CD4-positive, alpha-beta T cell (primary cell): ENCODE measurements at regions not wholly inside any gene's neighbourhood (a gene's known extent, or its start where the extent isn't known, plus 50 kb on each side); places are given as distances from the start of the nearest gene placed in this dataset.

Experiments used
- ATAC-seq: fragments of 200-7000 bp; cut with Tn5 transposase; one replicate; pipeline ENCODE4 v1.10.0; 2022; ENCODE audit warnings: mild to moderate bottlenecking; ENCODE audit not compliant: poor library complexity
- CTCF ChIA-PET: fragments of 350-600 bp; sonication (Branson Sonifier 250); formaldehyde crosslinking; loops from one replicate; lab custom pipeline; 2021; ENCODE audit warnings: antibody characterized with exemption, inconsistent platforms; lab: Charles Lee
- POLR2A ChIA-PET: fragments of 350-600 bp; sonication (Branson Sonifier 250); formaldehyde crosslinking; loops from one replicate; lab custom pipeline; 2021; ENCODE audit warnings: antibody characterized with exemption, inconsistent platforms; lab: Charles Lee
- DNase-seq, 14 experiments: peaks; one replicate each; pipeline ENCODE4 v3.0.0-alpha.2; 2013 to 2020; ENCODE audit warnings: mixed read lengths in 2 of 14
- H3K27ac ChIP-seq, 2 donors: one replicate each; pipeline versions ENCODE4 v1.5.1 to v1.7.0; 2013; ENCODE audit warnings: low read length in 2 of 2, low read depth in 1 of 2, mild to moderate bottlenecking in 1 of 2
- H3K27me3 ChIP-seq, 2 experiments: 1 replicate in 1 of 2; 2 replicates in 1 of 2; pipeline versions ENCODE4 v1.6.1 to v1.7.0; 2013; ENCODE audit warnings: low read length in 2 of 2, control low read depth in 1 of 2, mild to moderate bottlenecking in 1 of 2, moderate library complexity in 1 of 2; ENCODE audit not compliant: insufficient read depth in 2 of 2, control insufficient read depth in 1 of 2
- H3K36me3 ChIP-seq: one replicate; pipeline ENCODE4 v1.6.1; 2013; ENCODE audit warnings: low read length, control low read depth; ENCODE audit not compliant: insufficient read depth
- H3K4me1 ChIP-seq: one replicate; pipeline ENCODE4 v1.6.1; 2013; ENCODE audit warnings: low read length, control low read depth; ENCODE audit not compliant: insufficient read depth
- H3K4me3 ChIP-seq: one replicate; pipeline ENCODE4 v1.5.1; 2013; ENCODE audit warnings: mild to moderate bottlenecking, low read length, moderate library complexity
- H3K9me3 ChIP-seq, 2 experiments: 1 replicate in 1 of 2; 2 replicates in 1 of 2; pipeline versions ENCODE4 v1.6.1 to v1.7.0; 2013; ENCODE audit warnings: low read length in 2 of 2, mild to moderate bottlenecking in 2 of 2, control low read depth in 1 of 2, moderate library complexity in 1 of 2; ENCODE audit not compliant: control insufficient read depth in 1 of 2, insufficient read depth in 1 of 2
- H3K27ac Mint-ChIP-seq: one replicate; pipeline ENCODE4 v1.8.0; 2020; ENCODE audit warnings: mixed read lengths
- H3K27me3 Mint-ChIP-seq: one replicate; pipeline ENCODE4 v1.8.0; 2021; ENCODE audit warnings: mixed read lengths
- H3K36me3 Mint-ChIP-seq: one replicate; pipeline ENCODE4 v1.8.0; 2021; ENCODE audit warnings: low read depth, mixed read lengths
- H3K4me1 Mint-ChIP-seq: one replicate; pipeline ENCODE4 v1.8.0; 2021; ENCODE audit warnings: low read depth, mixed read lengths
- H3K4me3 Mint-ChIP-seq: one replicate; pipeline ENCODE4 v1.8.0; 2020; ENCODE audit warnings: mild to moderate bottlenecking, mixed read lengths
- H3K9me3 Mint-ChIP-seq: one replicate; pipeline ENCODE4 v1.8.0; 2020; ENCODE audit warnings: mixed read lengths
- CTCF ChIP-seq: fragments of 200-600 bp; IDR thresholded peaks from one replicate; pipeline ENCODE4 v1.8.0; 2022; ENCODE audit warnings: antibody characterized with exemption, mild to moderate bottlenecking
- intact Hi-C, 2 experiments: fragments of 100-400 bp; cut with DNase I in 1 of 2; cut with micrococcal nuclease in 1 of 2; formaldehyde crosslinking; loops; one replicate each; pipeline versions ENCODE4 v1.15.1 to v1.9.0; 2023 to 2025; cut with DNase I, micrococcal nuclease

- Histone ChIP-seq H3K36me3 (no peaks in the 10 kb centered on the region), H3K27ac (no peak overlapping the region), H3K9me3 (no peaks in the 10 kb centered on the region), H3K4me3 (peak overlapping the region; percentile 41), H3K4me1 (no peaks in the 10 kb centered on the region), H3K27me3 (no peaks in the 10 kb centered on the region)
- Mint-ChIP-seq H3K9me3 (no peaks in the 10 kb centered on the region), H3K36me3 (no peaks in the 10 kb centered on the region), H3K4me1 (peaks cover 15% of the 10 kb centered on the region), H3K27ac (peak overlapping the region; percentile 15), H3K4me3 (peak overlapping the region; percentile 87), H3K27me3 (no peaks in the 10 kb centered on the region)
- ChIA-PET CTCF (no interaction called here), POLR2A (interaction anchor here (1.0 kb wide), 1 partner anchor 63 kb away, joined by 3 read pairs; no protein-coding TSS in a partner anchor)
- DNase-seq = peak in 4 of 14 experiments; percentile 9 to 79 (median 54)
- intact Hi-C loops = no loop called here
- no peak for TF ChIP-seq CTCF
- peak; percentile 69 for ATAC-seq
Observed at GRCh38 chr12:127083008-127083949, 1183.7 kb upstream of the TMEM132C start.

- intact Hi-C loops = loop anchor here (10.0 kb wide), 2 partner anchors 574 to 584 kb away; no protein-coding TSS in a partner anchor
- peaks cover 8% of the 10 kb centered on the region for H3K27me3 Mint-ChIP-seq
- CTCF ChIA-PET = no interaction called here
- no peaks in the 10 kb centered on the region for H3K36me3 Mint-ChIP-seq
- H3K4me1 ChIP-seq = no peaks in the 10 kb centered on the region
- no peak overlapping the region for H3K27ac Mint-ChIP-seq
- no peaks in the 10 kb centered on the region for H3K27me3 ChIP-seq
- POLR2A ChIA-PET = no interaction called here
- ATAC-seq (no peak), DNase-seq (no peak)
- no peaks in the 10 kb centered on the region for H3K4me1 Mint-ChIP-seq
- H3K27ac ChIP-seq = no peak overlapping the region
- no peaks in the 10 kb centered on the region for H3K9me3 Mint-ChIP-seq
- no peak for TF ChIP-seq CTCF
- H3K9me3 ChIP-seq = no peaks in the 10 kb centered on the region
- no peak overlapping the region for H3K4me3 Mint-ChIP-seq
- no peaks in the 10 kb centered on the region for H3K36me3 ChIP-seq
- no peak overlapping the region for H3K4me3 ChIP-seq
Observed at GRCh38 chr12:127101076-127101475, 1165.9 kb upstream of the TMEM132C start.

- Mint-ChIP-seq H3K9me3 (no peaks in the 10 kb centered on the region), H3K36me3 (no peaks in the 10 kb centered on the region), H3K27ac (no peak overlapping the region), H3K4me1 (no peaks in the 10 kb centered on the region), H3K27me3 (peaks cover 30% of the 10 kb centered on the region), H3K4me3 (no peak overlapping the region)
- intact Hi-C loops = loop anchor here (10.0 kb wide), 2 partner anchors 569 to 579 kb away; no protein-coding TSS in a partner anchor
- H3K36me3 ChIP-seq = no peaks in the 10 kb centered on the region
- no peaks in the 10 kb centered on the region for H3K4me1 ChIP-seq
- no peaks in the 10 kb centered on the region for H3K9me3 ChIP-seq
- no peak overlapping the region for H3K27ac ChIP-seq
- no peak for ATAC-seq
- no peaks in the 10 kb centered on the region for H3K27me3 ChIP-seq
- H3K4me3 ChIP-seq = no peak overlapping the region
- POLR2A ChIA-PET = no interaction called here
- CTCF ChIA-PET = no interaction called here
- DNase-seq = no peak
- no peak for TF ChIP-seq CTCF
Observed at GRCh38 chr12:127106041-127106440, 1160.9 kb upstream of the TMEM132C start.
